Progenitor cell of endocrine pancreas (in vitro differentiated cells): ENCODE measurements at regions not wholly inside any gene's neighbourhood (a gene's known extent, or its start where the extent isn't known, plus 50 kb on each side); places are given as distances from the start of the nearest gene placed in this dataset.

ENCODE experiments used
- DNase-seq: peaks from one replicate; pipeline ENCODE4 v3.0.0; 2021; ENCODE audit warnings: low spot score; ENCODE audit not compliant: unreplicated experiment
- H3K27ac Mint-ChIP-seq: 2 replicates; pipeline ENCODE4 v1.8.0; 2021; ENCODE audit warnings: mild to moderate bottlenecking, moderate library complexity, mixed read lengths
- H3K27me3 Mint-ChIP-seq: 2 replicates; pipeline ENCODE4 v1.8.0; 2021; ENCODE audit warnings: mixed read lengths
- H3K36me3 Mint-ChIP-seq: 2 replicates; pipeline ENCODE4 v1.8.0; 2022; ENCODE audit warnings: mixed read lengths; ENCODE audit not compliant: insufficient read depth
- H3K4me1 Mint-ChIP-seq: 2 replicates; pipeline ENCODE4 v1.8.0; 2021; ENCODE audit warnings: low read depth, mixed read lengths
- H3K4me3 Mint-ChIP-seq: 2 replicates; pipeline ENCODE4 v1.8.0; 2021; ENCODE audit warnings: low read depth, mild to moderate bottlenecking, moderate library complexity, mixed read lengths
- H3K9me3 Mint-ChIP-seq: 2 replicates; pipeline ENCODE4 v1.8.0; 2021; ENCODE audit warnings: low read depth, mixed read lengths
- CTCF ChIP-seq: fragments of 200-600 bp; sonication (generic); IDR thresholded peaks from one replicate; pipeline ENCODE4 v1.5.0; 2021; ENCODE audit warnings: antibody characterized with exemption, mild to moderate bottlenecking; ENCODE audit not compliant: unreplicated experiment

DNA sequence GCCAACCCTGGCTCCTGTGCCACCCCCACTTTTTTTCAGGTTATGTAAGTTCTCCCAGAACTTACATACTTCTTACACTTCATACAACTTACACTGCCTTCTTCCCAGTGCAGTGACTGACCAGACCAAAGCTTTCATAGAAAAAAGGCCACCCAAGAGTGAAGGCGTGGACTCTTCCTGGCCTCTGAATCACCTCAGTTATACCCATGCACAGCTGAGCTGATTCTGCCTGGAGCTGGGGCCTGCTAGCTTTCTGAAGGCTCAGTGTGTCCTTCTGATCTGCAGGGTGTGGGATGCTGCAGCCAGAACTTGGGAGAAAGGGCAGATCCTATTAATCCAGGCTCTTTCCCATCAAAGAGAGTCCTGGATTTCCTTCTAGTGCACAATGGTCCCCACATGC, 216.1 kb downstream of the TTC32 start:
- no peak overlapping the region for H3K4me3 Mint-ChIP-seq
- no peaks in the 10 kb centered on the region for H3K27me3 Mint-ChIP-seq
- no peaks in the 10 kb centered on the region for H3K9me3 Mint-ChIP-seq
- no peak for TF ChIP-seq CTCF
- no peak overlapping the region for H3K27ac Mint-ChIP-seq
- H3K36me3 Mint-ChIP-seq, result no peaks in the 10 kb centered on the region
- H3K4me1 Mint-ChIP-seq, result no peaks in the 10 kb centered on the region
- no peak for DNase-seq

DNA sequence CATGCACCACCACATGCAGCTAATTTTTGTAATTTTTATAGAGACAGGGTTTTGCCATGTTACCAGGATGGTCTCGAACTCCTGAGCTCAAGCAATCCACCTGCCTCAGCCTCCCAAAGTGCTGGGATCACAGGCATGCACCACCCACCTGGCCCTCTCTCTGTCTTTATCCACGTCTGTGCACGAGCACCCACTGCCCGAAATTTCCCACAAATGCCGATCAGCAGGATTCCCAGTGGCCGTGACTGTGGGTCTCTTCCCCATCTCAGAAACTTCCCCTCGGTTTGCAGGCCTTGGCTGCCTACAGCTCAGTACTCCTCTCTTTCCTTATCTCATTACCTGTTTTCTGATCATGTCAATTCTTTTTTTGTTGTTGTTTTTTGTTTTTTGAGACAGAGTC, 217.3 kb downstream of the TTC32 start:
- H3K4me1 Mint-ChIP-seq, result no peaks in the 10 kb centered on the region
- no peak for DNase-seq
- no peaks in the 10 kb centered on the region for H3K36me3 Mint-ChIP-seq
- H3K4me3 Mint-ChIP-seq, result no peak overlapping the region
- H3K9me3 Mint-ChIP-seq, result no peaks in the 10 kb centered on the region
- no peak overlapping the region for H3K27ac Mint-ChIP-seq
- H3K27me3 Mint-ChIP-seq, result no peaks in the 10 kb centered on the region
- TF ChIP-seq CTCF, result no peak

GRCh38 chr2:19683556-19683955, 218.2 kb downstream of the TTC32 start:
- DNase-seq, result no peak
- no peak for TF ChIP-seq CTCF
- no peaks in the 10 kb centered on the region for H3K9me3 Mint-ChIP-seq
- no peaks in the 10 kb centered on the region for H3K36me3 Mint-ChIP-seq
- H3K4me3 Mint-ChIP-seq, result no peak overlapping the region
- H3K4me1 Mint-ChIP-seq, result no peaks in the 10 kb centered on the region
- H3K27me3 Mint-ChIP-seq, result no peaks in the 10 kb centered on the region
- no peak overlapping the region for H3K27ac Mint-ChIP-seq

DNA sequence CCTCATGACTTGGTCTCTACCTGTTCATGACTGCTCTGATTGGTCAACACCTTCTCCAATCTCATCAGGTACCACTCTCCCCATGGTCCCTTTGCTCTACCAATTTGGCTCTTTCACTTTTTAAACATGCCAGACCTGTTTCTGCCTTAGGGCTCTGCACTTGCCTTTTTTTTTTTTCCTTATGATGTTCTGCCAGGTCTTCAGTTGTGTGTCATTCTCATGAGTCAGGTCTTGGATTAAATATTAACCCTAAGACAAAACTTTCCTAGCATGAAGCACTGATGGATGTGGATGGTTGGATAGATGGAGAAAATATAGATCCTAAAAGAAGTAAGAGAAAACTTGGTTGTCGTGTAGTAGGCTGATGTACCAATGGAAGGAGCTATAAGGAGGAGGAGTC, 219.3 kb downstream of the TTC32 start:
- no peaks in the 10 kb centered on the region for H3K27me3 Mint-ChIP-seq
- no peaks in the 10 kb centered on the region for H3K9me3 Mint-ChIP-seq
- no peak for DNase-seq
- H3K4me1 Mint-ChIP-seq, result no peaks in the 10 kb centered on the region
- no peaks in the 10 kb centered on the region for H3K36me3 Mint-ChIP-seq
- no peak overlapping the region for H3K4me3 Mint-ChIP-seq
- no peak overlapping the region for H3K27ac Mint-ChIP-seq
- TF ChIP-seq CTCF, result no peak

DNA sequence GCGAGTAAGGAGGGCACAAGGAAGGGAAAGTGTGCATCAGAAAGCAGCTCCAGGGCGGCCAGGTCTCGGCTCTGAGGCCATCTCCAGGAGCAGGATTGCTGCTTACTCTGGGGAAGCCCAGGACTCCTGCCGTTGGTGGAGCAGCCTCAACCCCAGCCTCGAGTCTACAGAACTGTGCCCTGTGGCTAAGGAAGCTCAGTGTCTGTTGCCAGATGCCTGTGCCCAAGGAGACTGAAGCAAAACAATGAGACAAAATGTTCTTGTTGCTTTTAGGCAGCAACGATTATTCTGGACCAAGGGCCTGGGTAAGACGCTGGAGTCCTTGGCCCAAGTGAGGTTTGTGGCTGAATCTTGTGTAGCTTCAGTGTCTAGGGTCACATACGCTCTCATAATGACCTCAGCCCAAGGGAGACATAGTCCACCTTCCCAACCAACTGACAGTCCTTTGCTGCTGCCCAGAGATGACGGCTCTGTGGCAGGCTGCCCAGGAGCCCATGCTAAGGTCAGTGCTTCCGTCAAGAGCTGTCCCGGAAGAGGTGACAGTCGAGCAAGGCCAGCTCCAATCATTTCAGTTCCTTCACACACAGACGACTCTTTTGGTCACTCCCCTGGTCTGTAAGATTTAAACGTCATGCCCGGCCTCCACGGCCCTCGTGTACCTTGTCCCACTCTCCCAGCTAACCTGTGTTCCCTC, 223.8 kb downstream of the TTC32 start:
- Mint-ChIP-seq H3K9me3 (no peaks in the 10 kb centered on the region), H3K4me1 (peaks cover 6% of the 10 kb centered on the region), H3K36me3 (no peaks in the 10 kb centered on the region), H3K27me3 (no peaks in the 10 kb centered on the region), H3K4me3 (no peak overlapping the region), H3K27ac (no peak overlapping the region)
- TF ChIP-seq CTCF, result no peak
- DNase-seq, result no peak
